Activated CD4-positive, alpha-beta T cell treated with anti-CD3 and anti-CD28 coated beads, Interleukin-2, Interleukin-6, amounts not matched to agents 100 ng/mL and 50 ng/mL, durations not matched to agents 16 hours and 8 hours (primary cell): ENCODE measurements at regions not wholly inside any gene's neighbourhood (a gene's known extent, or its start where the extent isn't known, plus 50 kb on each side); places are given as distances from the start of the nearest gene placed in this dataset.
"Not testable (repeated sequence)": the region's sequence is repeated elsewhere in the genome, so short reads cannot be mapped to it uniquely, and the experiment has no call there.

Experiments used
- DNase-seq: peaks from one replicate; pipeline ENCODE4 v3.0.0-alpha.2; 2020

DNA sequence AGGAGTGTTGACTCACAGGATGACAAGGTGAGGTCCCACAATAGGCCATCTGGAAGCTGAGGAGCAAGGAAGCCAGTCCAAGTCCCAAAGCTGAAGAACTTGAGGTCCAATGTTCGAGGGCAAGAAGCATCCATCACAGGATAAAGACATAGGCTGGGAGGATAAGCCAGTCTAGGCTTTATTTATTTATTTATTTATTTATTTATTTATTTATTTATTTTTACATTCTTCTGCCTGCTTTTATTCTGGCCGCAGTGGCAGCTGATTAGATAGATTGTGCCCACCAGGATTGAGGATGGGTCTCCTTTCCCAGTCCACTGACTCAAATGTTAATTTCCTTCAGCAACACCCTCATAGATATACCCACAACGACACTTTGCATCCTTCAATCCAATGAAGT, 472.2 kb upstream of the DPPA4 start:
- DNase-seq: no peak

- no peak for DNase-seq
Measured at GRCh38 chr3:109818081-109818480, 480.7 kb upstream of the DPPA4 start.

DNA sequence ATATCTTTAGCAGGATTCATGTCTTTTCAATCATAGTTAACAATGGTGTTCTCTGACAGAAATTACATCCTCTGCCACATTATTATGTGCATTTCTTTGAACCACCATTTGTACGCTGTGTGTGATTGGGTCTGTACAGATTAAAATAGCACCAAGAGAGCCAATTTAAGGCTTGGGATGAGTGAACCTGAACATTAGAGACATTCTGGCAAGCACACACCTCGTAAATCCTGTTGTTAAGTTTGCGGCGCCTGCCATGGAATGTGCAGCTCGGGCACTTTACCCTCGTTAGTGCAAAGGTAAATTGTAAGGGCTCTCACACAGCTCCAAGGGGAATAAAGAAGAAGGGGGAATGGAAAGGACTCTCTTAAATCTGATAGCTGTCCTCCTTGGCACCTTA, 482.4 kb upstream of the DPPA4 start:
- no peak for DNase-seq

DNA sequence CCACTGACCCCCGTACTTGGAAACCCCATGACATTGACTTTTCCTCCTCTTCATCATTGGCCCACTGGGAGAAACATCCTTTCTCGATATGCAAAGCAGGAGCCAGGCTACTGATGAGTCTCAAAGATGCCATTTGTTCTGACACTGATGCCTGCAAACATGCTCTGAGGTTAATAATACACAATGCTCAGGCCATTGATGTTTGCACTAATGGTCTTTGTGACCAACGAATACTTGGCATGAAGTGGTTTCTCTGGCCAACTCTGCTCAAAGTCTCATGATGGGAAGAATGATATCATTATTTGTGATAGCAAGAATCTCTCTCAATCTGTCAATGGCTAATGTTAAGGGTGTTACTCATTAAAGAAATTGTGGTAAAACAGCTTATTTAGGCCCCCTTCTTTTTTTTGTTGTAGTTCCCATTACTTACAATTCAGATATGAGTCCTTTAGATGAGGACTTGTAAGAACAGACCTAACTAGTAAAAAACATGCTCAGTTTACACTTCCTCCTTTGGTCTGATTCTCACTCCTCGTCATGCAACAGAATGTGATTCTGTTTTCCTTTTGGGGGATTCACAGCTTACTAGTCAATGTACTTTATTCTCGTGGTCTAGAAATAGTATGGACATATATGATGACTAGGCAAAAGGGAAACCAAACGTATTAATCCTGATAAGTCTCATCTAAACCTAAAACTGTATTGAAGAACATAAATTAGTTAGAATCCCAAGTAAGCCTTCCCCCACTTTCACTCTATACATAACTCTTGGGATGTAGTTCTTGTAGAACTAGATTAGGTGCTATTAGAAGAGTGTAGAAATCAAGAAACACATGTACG, 488.8 kb upstream of the DPPA4 start:
- no peak for DNase-seq

DNA sequence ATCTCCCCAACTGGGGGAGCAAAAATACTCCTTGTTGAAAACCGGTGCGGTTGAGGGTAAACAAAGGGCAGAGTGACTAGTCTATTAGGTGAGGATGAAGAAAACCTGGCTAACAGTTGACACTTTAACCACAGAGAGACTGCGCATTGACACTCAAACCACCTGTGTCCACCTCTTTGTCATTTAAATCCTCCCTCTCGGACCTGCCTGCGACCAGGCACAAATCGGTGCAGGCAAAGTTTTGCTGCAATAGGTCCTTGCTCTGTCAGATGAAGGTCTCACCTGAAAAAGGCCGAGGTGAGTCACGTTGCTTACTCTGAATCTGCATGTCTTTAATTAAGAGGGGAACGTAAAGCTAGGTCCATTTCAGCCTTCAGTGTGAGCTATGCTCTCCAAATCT, 494.1 kb upstream of the DPPA4 start:
- DNase-seq: no peak

DNA sequence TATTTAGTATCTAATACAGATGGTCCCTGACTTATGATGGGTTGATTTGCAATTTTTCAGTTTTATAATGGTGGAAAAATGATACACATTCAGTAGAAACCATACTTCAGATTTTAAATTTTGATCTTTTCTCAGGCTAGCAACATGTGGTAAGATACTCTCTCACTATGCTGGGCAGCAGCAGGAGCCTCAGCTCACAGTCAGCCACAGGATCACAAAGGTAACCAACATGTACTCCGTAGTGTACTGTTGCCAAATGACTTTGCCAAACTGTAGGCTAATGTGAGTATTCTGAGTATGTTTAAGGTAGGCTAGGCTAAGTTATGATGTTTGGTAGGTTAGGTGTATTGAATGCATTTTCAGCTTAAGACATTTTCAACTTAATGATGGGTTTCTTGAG, 498.6 kb upstream of the DPPA4 start:
- DNase-seq: no peak

DNA sequence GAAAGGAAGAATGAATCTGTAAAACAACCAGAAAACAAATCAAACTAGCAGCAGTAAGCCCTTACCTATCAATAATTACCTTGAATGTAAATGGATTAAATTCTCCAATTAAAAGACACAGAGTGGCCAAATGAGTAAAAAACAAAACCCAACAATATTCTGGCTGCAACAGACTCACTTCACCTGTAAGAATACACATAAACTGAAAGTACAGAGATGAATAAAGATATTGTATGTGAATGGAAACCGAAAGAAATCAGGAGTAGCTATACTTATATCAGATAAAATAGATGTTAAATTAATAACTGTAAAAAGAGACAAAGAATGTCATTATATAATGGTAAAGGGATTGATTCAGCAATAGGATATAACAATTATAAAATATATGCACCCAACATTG, 514.5 kb upstream of the DPPA4 start:
- peak; percentile 43 for DNase-seq

DNA sequence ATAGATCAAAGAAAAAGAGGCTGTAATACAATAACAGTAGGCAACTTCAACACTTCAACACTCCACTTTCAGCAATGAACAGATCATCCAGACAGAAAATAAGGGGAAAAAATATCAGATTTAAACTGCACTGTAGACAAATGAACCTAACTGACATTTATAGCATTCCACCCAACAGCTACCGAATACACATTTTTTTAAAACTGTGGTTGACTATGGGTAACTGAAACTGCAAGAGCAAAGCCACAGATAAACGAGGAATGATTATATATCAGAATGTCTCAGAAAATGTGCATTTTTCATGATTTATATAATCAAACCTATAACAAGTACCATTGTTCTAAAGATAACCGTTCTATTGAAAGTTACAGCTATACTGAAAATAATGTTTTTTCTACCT, 514.9 kb upstream of the DPPA4 start:
- peak; percentile 34 for DNase-seq

DNA sequence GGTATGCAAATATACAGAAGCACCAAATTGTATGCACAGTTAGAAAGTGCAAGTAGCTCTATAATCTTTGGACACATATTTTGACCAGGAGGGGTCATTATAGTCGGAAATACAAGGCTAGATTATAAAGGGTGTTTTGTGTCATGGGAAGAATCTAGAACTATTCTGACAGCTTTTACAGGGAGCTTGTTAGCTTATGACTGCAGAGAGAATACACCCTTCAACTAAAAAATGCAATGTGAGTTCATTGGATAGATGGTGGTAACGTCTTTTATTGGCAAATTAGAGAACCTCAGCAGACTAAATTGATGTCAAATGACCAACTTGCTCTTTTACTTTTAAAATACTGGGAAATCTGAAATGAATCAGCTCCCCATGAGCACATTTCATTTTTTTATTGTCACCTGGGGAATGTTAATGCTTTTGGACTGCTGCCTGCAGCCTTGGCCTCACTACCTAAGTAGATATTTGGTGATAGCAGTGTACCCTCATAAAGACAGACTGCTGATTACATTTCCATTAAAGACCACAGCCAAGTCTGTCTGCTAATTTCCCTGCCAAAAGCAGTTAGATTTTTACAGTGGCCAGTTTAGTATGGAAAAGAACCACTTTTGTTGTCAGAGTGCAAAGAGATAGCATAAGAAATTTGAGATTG, 515.9 kb upstream of the DPPA4 start:
- DNase-seq: no peak

DNA sequence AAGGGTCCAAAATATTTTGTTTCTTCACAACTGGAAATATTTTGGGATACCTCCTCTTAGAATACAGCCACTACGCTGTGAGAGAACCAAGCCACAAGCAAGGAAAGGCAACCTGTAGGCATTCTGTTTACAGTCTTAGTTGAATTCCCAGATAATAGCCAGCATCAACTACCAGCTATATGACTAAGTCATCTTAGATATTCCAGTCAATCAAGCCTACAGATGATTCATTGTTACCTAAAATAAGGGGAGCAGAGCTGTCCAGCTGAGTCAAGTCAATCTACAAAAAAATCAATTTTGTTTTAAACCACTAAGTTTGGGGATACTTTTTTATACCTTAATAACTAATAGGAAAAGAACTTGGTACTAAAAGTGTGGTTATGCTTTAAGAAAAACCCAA, 526.4 kb upstream of the DPPA4 start:
- DNase-seq: no peak

GRCh38 chr3:109864452-109864851, 527.1 kb upstream of the DPPA4 start:
- DNase-seq: no peak

DNA sequence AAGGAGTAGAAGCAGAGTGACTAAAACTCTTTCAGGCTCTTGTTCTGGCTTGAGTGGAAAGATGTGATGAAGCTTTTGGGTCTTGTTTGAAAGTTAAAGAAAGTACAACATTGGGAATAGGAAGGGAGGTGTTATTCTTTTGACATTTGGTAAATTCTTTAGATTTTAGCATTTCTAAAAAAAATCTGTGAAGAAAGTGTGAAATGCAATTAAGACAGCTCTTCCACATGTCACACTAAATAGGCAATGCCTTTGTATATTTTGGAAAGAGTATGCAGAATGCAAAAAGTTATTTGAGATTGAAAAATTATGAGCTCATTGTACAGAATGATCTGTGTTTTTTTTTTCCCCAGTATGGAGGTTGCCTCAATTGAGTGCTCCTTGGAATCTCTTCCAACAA, 532.2 kb upstream of the DPPA4 start:
- no peak for DNase-seq

- no peak for DNase-seq
Measured at GRCh38 chr3:109874896-109875708, 537.8 kb upstream of the DPPA4 start.

- not testable (repeated sequence) for DNase-seq
Measured at GRCh38 chr3:109877616-109878015, 540.3 kb upstream of the DPPA4 start.

- no peak for DNase-seq
Measured at GRCh38 chr3:109882144-109882543, 544.8 kb upstream of the DPPA4 start.

DNA sequence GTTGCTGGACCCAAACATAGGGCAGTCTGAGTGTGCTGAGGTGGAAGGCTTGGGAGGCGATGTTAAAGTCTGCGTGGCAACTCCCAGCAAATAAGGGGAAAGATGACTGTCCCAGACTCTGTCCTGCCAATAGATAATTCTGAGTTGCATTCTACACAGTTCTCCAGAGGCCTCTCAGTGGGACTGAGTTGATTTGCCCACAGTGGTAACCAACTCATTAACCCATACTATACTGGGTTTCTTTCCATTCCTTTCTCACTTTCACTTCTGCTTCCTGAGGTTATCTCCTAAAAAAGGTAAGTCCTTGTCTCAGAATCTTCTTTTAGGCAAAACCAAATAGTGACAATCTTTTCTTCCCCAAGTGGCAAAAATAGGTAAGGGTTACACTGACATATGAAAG, 549.9 kb upstream of the DPPA4 start:
- DNase-seq: no peak

DNA sequence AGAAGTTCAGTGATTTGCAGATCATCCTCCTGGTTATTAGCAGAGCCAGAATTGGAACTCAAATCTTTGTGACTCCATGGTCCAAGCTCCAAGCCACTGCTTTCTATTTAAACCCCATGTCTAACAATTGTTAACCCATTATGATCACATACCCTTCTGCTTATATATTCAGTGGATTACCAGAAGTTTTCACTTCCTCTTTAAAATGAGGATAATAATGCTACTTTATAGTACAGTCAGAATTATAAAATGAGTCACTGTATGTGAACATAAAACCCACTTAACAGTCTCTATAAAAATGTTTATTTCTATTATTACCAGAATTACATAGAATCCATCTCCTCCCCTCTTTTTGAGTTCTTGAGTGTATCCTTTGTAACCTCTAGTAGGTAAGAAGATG, 550.7 kb upstream of the DPPA4 start:
- no peak for DNase-seq

- no peak for DNase-seq
Measured at GRCh38 chr3:109897734-109898133, 560.4 kb upstream of the DPPA4 start.

DNA sequence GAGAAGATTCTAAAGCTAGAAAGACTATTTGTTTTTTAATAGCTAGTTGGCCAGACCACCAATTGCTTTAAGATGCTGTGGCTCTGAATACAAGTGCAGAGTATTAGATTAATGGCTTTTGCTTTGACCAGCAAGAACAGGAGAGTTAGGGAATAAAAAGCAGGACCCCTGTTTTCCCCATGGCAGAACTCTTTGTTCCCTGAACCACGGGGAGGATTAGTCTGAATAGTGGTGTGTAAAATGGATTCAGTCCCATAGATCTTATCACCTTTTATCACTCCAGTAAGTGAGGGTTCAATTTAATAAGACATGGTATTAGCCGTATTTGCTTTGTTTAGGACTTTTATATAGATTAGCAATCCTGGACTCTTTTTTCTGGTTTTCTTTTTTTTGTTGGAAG, 562.6 kb upstream of the DPPA4 start:
- no peak for DNase-seq

GRCh38 chr3:109900783-109901182, 563.4 kb upstream of the DPPA4 start:
- DNase-seq: no peak

- no peak for DNase-seq
Measured at GRCh38 chr3:109902549-109902948, 565.2 kb upstream of the DPPA4 start.

DNA sequence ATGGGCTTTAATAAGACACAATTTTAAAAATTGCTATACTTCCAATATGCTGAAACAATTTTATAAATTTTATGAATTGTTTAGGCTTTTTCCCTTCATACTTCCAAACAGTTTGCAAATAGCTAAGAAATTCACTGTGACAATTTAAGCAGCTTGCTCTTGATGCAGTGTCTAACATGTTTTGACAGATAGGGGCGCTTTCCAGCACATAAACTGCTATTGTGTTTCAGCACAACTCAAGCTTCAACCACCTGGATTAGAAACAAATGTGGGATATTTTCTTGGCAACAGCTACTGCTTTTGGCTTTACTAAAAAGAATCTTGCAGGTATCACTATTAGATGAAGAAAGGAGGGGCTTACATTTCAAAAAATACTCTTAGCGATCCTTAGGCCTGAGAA, 565.8 kb upstream of the DPPA4 start:
- no peak for DNase-seq

DNA sequence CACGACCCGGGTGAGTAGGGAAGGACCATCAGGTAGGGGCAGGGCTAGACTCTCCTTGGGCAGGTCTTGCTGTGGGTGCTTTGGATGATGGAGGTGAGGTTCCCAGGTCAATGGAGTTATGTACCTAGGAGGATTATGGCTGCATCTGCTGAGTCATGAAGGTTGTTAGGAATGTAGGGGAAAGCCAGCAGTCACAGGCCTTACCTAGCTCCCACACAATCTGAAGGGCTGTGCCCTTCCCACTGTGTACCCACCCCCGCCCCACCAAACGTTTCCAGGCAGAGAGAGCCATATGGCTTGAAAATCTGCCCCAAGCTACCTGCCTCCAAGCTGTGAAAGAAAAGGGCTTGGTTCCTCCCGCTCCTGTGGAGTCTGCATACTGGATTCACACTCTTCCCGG, 573.4 kb upstream of the DPPA4 start:
- no peak for DNase-seq

DNA sequence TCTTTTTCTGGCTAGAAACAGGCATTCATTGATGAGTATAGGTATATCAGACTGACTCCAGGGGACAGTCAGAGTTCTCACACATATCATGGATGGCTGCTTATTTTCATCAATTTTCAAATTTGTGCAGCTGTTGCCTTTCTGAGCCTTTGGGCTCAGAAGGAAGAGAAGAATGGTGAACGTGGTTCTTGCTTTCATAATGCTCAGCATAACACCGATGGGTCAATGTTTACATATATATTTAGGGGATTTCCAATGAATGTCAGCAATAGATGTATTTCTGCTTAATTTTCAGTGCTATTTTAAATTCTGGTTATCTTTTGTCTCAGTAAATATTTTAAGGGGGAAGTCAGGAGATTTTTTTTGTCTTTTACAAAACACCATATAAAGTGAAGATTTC, 581.4 kb upstream of the DPPA4 start:
- DNase-seq: no peak
